Aorta (tissue), 5 donors: ENCODE measurements at regions not wholly inside any gene's neighbourhood (a gene's known extent, or its start where the extent isn't known, plus 50 kb on each side); places are given as distances from the start of the nearest gene placed in this dataset.
A peak's percentile ranks its signal among the peaks of the same experiment; 100 is the strongest.

Experiments
- ATAC-seq: fragments of 200-7000 bp; cut with Tn5 transposase; one replicate; pipeline ENCODE4 v1.9.1; 2022; ENCODE audit warnings: moderate library complexity; ENCODE audit not compliant: low FRiP score
- DNase-seq, 2 donors: peaks; one replicate each; pipeline ENCODE4 v3.0.0-alpha.2; 2020
- H3K27ac ChIP-seq, 2 donors: one replicate each; pipeline ENCODE4 v1.5.1; 2013; ENCODE audit warnings: low read length in 2 of 2, mild to moderate bottlenecking in 2 of 2, moderate library complexity in 2 of 2, control low read depth in 1 of 2, inconsistent platforms in 1 of 2, low read depth in 1 of 2
- H3K27me3 ChIP-seq, 2 donors: one replicate each; pipeline ENCODE4 v1.6.1; 2013; ENCODE audit warnings: control low read depth in 1 of 2, low read length in 1 of 2, mild to moderate bottlenecking in 1 of 2, moderate library complexity in 1 of 2; ENCODE audit not compliant: insufficient read depth in 2 of 2, control insufficient read depth in 1 of 2
- H3K36me3 ChIP-seq, 2 donors: one replicate each; pipeline ENCODE4 v1.6.1; 2013; ENCODE audit warnings: control low read depth in 1 of 2, low read length in 1 of 2, mild to moderate bottlenecking in 1 of 2; ENCODE audit not compliant: insufficient read depth in 2 of 2, control insufficient read depth in 1 of 2
- H3K4me1 ChIP-seq, 2 donors: one replicate each; pipeline ENCODE4 v1.6.1; 2013; ENCODE audit warnings: low read length in 2 of 2, control low read depth in 1 of 2, mild to moderate bottlenecking in 1 of 2, moderate library complexity in 1 of 2; ENCODE audit not compliant: insufficient read depth in 2 of 2, control insufficient read depth in 1 of 2
- H3K4me3 ChIP-seq, 2 donors: one replicate each; pipeline ENCODE4 v1.5.1; 2013; ENCODE audit warnings: low read length in 2 of 2, control low read depth in 1 of 2, mild to moderate bottlenecking in 1 of 2
- H3K9me3 ChIP-seq: one replicate; pipeline ENCODE4 v1.6.1; 2013; ENCODE audit warnings: mild to moderate bottlenecking, low read length; ENCODE audit not compliant: control insufficient read depth
- WGBS, 2 donors: extraction: QIAGEN DNeasy Blood & Tissue Kit; methylation state at CpG; one replicate each; pipeline ENCODE4 v1.1.7; 2013; 5-methylcytosine and 5-hydroxymethylcytosine counted together
- intact Hi-C, 2 donors: fragments of 100-400 bp; cut with DNase I; formaldehyde crosslinking; loops; one replicate each; pipeline versions ENCODE4 v1.14.2 to v1.15.0; 2022
- donor health status: healthy with polysubstance abuse.
- donor health status: Bipolar disorder and iron deficiency.
- donor health status: DM: no; HTN: no; CAD: no.
- donor health status: DM: no; HTN: no; CAD: no.
- donor health status: DM: yes; HTN: yes; CAD: no.

DNA sequence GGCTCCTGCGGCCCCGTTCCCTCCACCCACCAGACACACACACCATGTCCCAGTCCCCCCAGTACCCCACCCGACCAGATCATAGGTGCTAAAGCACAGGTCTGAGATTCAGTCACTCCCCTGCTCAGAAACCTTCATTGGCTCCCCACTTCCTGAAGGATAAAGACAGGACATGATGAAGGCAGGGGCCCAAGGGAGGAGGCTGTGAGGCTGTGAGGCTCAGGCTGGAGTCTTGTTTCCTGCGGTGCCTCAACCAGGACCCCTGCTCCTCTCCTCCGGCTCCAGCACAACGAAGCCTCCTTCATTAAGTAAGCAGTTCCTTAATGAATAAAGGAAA, 81.1 kb downstream of the NCR2 start:
- Histone ChIP-seq H3K4me3 (no peak overlapping the region), H3K27ac (no peak overlapping the region), H3K9me3 (peaks cover 2% of the 10 kb centered on the region), H3K36me3 (no peaks in the 10 kb centered on the region), H3K27me3 (no peaks in the 10 kb centered on the region), H3K4me1 (no peaks in the 10 kb centered on the region)
- intact Hi-C loops = no loop called here
- no peak for ATAC-seq
- 74 to 75% methylated on average over 6 of the region's 6 CpGs for WGBS, 2 donors
- DNase-seq = no peak

GRCh38 chr6:41418741-41419140, 83.3 kb downstream of the NCR2 start:
- ATAC-seq = no peak

GRCh38 chr6:41419385-41419784, 84.0 kb downstream of the NCR2 start:
- Histone ChIP-seq H3K36me3 (no peaks in the 10 kb centered on the region), H3K27ac (no peak overlapping the region), H3K27me3 (no peaks in the 10 kb centered on the region), H3K4me1 (no peaks in the 10 kb centered on the region), H3K9me3 (peaks cover 2% of the 10 kb centered on the region), H3K4me3 (no peak overlapping the region)
- intact Hi-C loops = no loop called here
- DNase-seq = no peak
- WGBS, 2 donors = 93 to 96% methylated on average over 3 of the region's 3 CpGs
- ATAC-seq = no peak

More at GRCh38 chr6:41418741-41419140, 83.3 kb downstream of the NCR2 start:
- Histone ChIP-seq H3K27ac (no peak overlapping the region), H3K4me3 (no peak overlapping the region), H3K4me1 (no peaks in the 10 kb centered on the region), H3K27me3 (no peaks in the 10 kb centered on the region), H3K9me3 (peaks cover 2% of the 10 kb centered on the region), H3K36me3 (no peaks in the 10 kb centered on the region)
- WGBS, 2 donors = 87 to 93% methylated on average over 2 of the region's 2 CpGs
- intact Hi-C loops = no loop called here
- no peak for DNase-seq

- DNase-seq (no peak), ATAC-seq (no peak)
- H3K9me3 ChIP-seq = peaks cover 2% of the 10 kb centered on the region
- WGBS, 2 donors = 83 to 88% methylated on average over 4 of the region's 4 CpGs
- intact Hi-C loops = loop anchor here in 1 of 2 donors (5.0 to 10.0 kb wide), 3 partner anchors 85 to 265 kb away; no protein-coding TSS in a partner anchor
- H3K4me3 ChIP-seq = no peak overlapping the region
- no peak overlapping the region for H3K27ac ChIP-seq
- H3K36me3 ChIP-seq = no peaks in the 10 kb centered on the region
- no peaks in the 10 kb centered on the region for H3K27me3 ChIP-seq
- H3K4me1 ChIP-seq = no peaks in the 10 kb centered on the region
Observed at GRCh38 chr6:41420186-41420585, 84.8 kb downstream of the NCR2 start.

GRCh38 chr6:41422161-41422560, 86.8 kb downstream of the NCR2 start:
- no peaks in the 10 kb centered on the region for H3K27me3 ChIP-seq
- ATAC-seq (no peak), DNase-seq (no peak)
- no peaks in the 10 kb centered on the region for H3K4me1 ChIP-seq
- H3K36me3 ChIP-seq = no peaks in the 10 kb centered on the region
- peaks cover 2% of the 10 kb centered on the region for H3K9me3 ChIP-seq
- no peak overlapping the region for H3K27ac ChIP-seq
- 76 to 78% methylated on average over 5 of the region's 5 CpGs for WGBS, 2 donors
- H3K4me3 ChIP-seq = no peak overlapping the region
- intact Hi-C loops = loop anchor here in 1 of 2 donors (5.0 to 10.0 kb wide), 3 partner anchors 83 to 263 kb away; no protein-coding TSS in a partner anchor

- DNase-seq = no peak
- H3K4me1 ChIP-seq = no peaks in the 10 kb centered on the region
- H3K4me3 ChIP-seq = no peak overlapping the region
- no peak overlapping the region for H3K27ac ChIP-seq
- no peaks in the 10 kb centered on the region for H3K36me3 ChIP-seq
- ATAC-seq = no peak
- H3K9me3 ChIP-seq = peaks cover 2% of the 10 kb centered on the region
- H3K27me3 ChIP-seq = no peaks in the 10 kb centered on the region
- intact Hi-C loops = loop anchor here in 1 of 2 donors (5.0 to 10.0 kb wide), 3 partner anchors 82 to 262 kb away; no protein-coding TSS in a partner anchor
Observed at GRCh38 chr6:41423002-41423401, 87.6 kb downstream of the NCR2 start.

GRCh38 chr6:41424370-41425058, 89.1 kb downstream of the NCR2 start:
- Histone ChIP-seq H3K4me3 (no peak overlapping the region), H3K9me3 (no peaks in the 10 kb centered on the region), H3K4me1 (no peaks in the 10 kb centered on the region), H3K36me3 (no peaks in the 10 kb centered on the region), H3K27ac (no peak overlapping the region), H3K27me3 (no peaks in the 10 kb centered on the region)
- DNase-seq (peak; percentile 86 to 90), ATAC-seq (peak; percentile 45)
- 9 to 10% methylated on average over 4 of the region's 4 CpGs for WGBS, 2 donors
- intact Hi-C loops = loop anchor here (2.0 to 10.0 kb wide), 8 partner anchors 78 to 260 kb away; partner anchors contain the start of gene FOXP4 (in 2 of the 2)

DNA sequence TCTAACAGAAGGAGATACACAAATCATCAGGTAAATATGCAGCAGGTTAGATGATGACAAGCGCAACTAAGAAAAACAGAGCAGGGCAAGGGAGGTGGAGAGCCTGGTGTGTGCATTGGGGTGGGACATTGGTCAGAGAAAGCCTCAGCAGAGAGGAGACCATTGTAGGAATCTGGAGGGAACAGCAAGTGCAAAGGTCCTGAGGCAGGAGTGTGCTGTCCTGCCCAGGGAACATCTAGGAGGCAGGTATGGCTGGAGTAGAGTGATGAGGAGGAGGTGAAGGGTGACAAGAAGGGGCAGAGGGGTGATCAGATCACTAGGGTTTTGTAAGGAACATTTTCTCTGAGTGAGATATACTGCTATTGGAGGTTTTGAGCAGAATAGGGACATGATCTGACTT, 90.1 kb downstream of the NCR2 start:
- no peaks in the 10 kb centered on the region for H3K36me3 ChIP-seq
- DNase-seq (no peak), ATAC-seq (no peak)
- H3K27ac ChIP-seq = no peak overlapping the region
- no peak overlapping the region for H3K4me3 ChIP-seq
- no peaks in the 10 kb centered on the region for H3K9me3 ChIP-seq
- WGBS, 2 donors = 97 to 100% methylated on average over 1 of the region's 1 CpG
- no peaks in the 10 kb centered on the region for H3K27me3 ChIP-seq
- H3K4me1 ChIP-seq = no peaks in the 10 kb centered on the region
- intact Hi-C loops = loop anchor here (2.0 to 10.0 kb wide), 7 partner anchors 77 to 259 kb away; partner anchors contain the start of gene FOXP4 (in 2 of the 2)

GRCh38 chr6:41426438-41426851, 91.0 kb downstream of the NCR2 start:
- H3K36me3 ChIP-seq = no peaks in the 10 kb centered on the region
- no peak for ATAC-seq
- no peak for DNase-seq
- H3K4me3 ChIP-seq = no peak overlapping the region
- H3K9me3 ChIP-seq = no peaks in the 10 kb centered on the region
- H3K27ac ChIP-seq = no peak overlapping the region
- H3K27me3 ChIP-seq = no peaks in the 10 kb centered on the region
- intact Hi-C loops = loop anchor here (5.0 to 10.0 kb wide), 5 partner anchors 76 to 258 kb away; partner anchors contain the start of gene FOXP4 (in 1 of the 2)
- WGBS, 2 donors = 57 to 73% methylated on average over 16 of the region's 16 CpGs
- H3K4me1 ChIP-seq = no peaks in the 10 kb centered on the region
